ENCODE measurements at regions not wholly inside any gene's neighbourhood (a gene's known extent, or its start where the extent isn't known, plus 50 kb on each side); places are given as distances from the start of the nearest gene placed in this dataset.

- Mint-ChIP-seq H3K9me3 (ENCODE audit: low read depth, unreplicated experiment) (peaks cover 15% of the 10 kb centered on the region), H3K36me3 (ENCODE audit: insufficient read depth, unreplicated experiment) (no peaks in the 10 kb centered on the region), H3K4me3 (ENCODE audit: low read depth, unreplicated experiment) (no peak overlapping the region), H3K27me3 (ENCODE audit: unreplicated experiment) (no peaks in the 10 kb centered on the region), H3K27ac (ENCODE audit: unreplicated experiment) (no peak overlapping the region), H3K4me1 (ENCODE audit: low read depth, unreplicated experiment) (no peaks in the 10 kb centered on the region)
- no TSS peak for BruUV-seq (replicated peaks)
- CTCF ChIA-PET, result no interaction called here
- no peak for DNase-seq
- no peak for TF ChIP-seq CTCF (IDR thresholded peaks at IDR 0.05; ENCODE audit: unreplicated experiment)
- intact Hi-C loops (cut with micrococcal nuclease; ENCODE audit: unreplicated experiment), result no loop called here
Observed at GRCh38 chr5:117892360-117892759, 1096.0 kb downstream of the DTWD2 start.

DNA sequence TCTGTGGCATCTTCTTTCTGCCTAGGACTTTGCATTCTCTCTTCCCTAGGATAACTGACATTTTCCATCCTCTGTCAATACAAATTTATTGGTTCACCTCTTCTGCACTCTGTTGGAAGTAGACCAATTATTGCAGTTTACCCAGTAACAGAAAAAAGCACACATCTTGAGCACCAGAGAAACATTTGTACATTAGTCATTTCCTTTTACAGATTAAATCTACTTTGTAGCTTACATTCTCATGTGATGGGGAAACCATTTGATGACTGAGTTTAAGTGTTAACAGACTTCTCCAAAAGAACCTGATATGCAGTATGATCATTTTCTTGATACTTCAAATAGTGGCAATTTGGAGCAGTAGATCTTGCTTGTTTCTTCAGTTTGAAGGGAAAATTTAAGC lies 1098.8 kb downstream of the DTWD2 start:
- Mint-ChIP-seq H3K4me1 (ENCODE audit: low read depth, unreplicated experiment) (no peaks in the 10 kb centered on the region), H3K27ac (ENCODE audit: unreplicated experiment) (no peak overlapping the region), H3K27me3 (ENCODE audit: unreplicated experiment) (no peaks in the 10 kb centered on the region), H3K4me3 (ENCODE audit: low read depth, unreplicated experiment) (no peak overlapping the region), H3K36me3 (ENCODE audit: insufficient read depth, unreplicated experiment) (no peaks in the 10 kb centered on the region), H3K9me3 (ENCODE audit: low read depth, unreplicated experiment) (peaks cover 17% of the 10 kb centered on the region)
- no peak for DNase-seq
- intact Hi-C loops (cut with micrococcal nuclease; ENCODE audit: unreplicated experiment), result no loop called here
- no TSS peak for BruUV-seq (replicated peaks)
- TF ChIP-seq CTCF (IDR thresholded peaks at IDR 0.05; ENCODE audit: unreplicated experiment), result no peak
- CTCF ChIA-PET, result no interaction called here

- CTCF ChIA-PET, result no interaction called here
- BruUV-seq (replicated peaks), result no TSS peak
- H3K4me3 Mint-ChIP-seq (ENCODE audit: low read depth, unreplicated experiment), result no peak overlapping the region
- intact Hi-C loops (cut with micrococcal nuclease; ENCODE audit: unreplicated experiment), result no loop called here
- H3K4me1 Mint-ChIP-seq (ENCODE audit: low read depth, unreplicated experiment), result no peaks in the 10 kb centered on the region
- H3K27ac Mint-ChIP-seq (ENCODE audit: unreplicated experiment), result no peak overlapping the region
- no peak for DNase-seq
- H3K36me3 Mint-ChIP-seq (ENCODE audit: insufficient read depth, unreplicated experiment), result no peaks in the 10 kb centered on the region
- H3K9me3 Mint-ChIP-seq (ENCODE audit: low read depth, unreplicated experiment), result peaks cover 18% of the 10 kb centered on the region
- H3K27me3 Mint-ChIP-seq (ENCODE audit: unreplicated experiment), result no peaks in the 10 kb centered on the region
- TF ChIP-seq CTCF (IDR thresholded peaks at IDR 0.05; ENCODE audit: unreplicated experiment), result no peak
Observed at GRCh38 chr5:117888688-117889087, 1099.7 kb downstream of the DTWD2 start.

GRCh38 chr5:117881426-117882230 lies 1106.7 kb downstream of the DTWD2 start:
- H3K4me1 Mint-ChIP-seq (ENCODE audit: low read depth, unreplicated experiment), result no peaks in the 10 kb centered on the region
- no peak overlapping the region for H3K4me3 Mint-ChIP-seq (ENCODE audit: low read depth, unreplicated experiment)
- CTCF ChIA-PET, result no interaction called here
- no peak overlapping the region for H3K27ac Mint-ChIP-seq (ENCODE audit: unreplicated experiment)
- no peaks in the 10 kb centered on the region for H3K36me3 Mint-ChIP-seq (ENCODE audit: insufficient read depth, unreplicated experiment)
- H3K9me3 Mint-ChIP-seq (ENCODE audit: low read depth, unreplicated experiment), result peaks cover 10% of the 10 kb centered on the region
- DNase-seq, result no peak
- no peak for TF ChIP-seq CTCF (IDR thresholded peaks at IDR 0.05; ENCODE audit: unreplicated experiment)
- intact Hi-C loops (cut with micrococcal nuclease; ENCODE audit: unreplicated experiment), result no loop called here
- H3K27me3 Mint-ChIP-seq (ENCODE audit: unreplicated experiment), result no peaks in the 10 kb centered on the region
- no TSS peak for BruUV-seq (replicated peaks)
